IPS-20b (cell line): ENCODE measurements at regions not wholly inside any gene's neighbourhood (a gene's known extent, or its start where the extent isn't known, plus 50 kb on each side); places are given as distances from the start of the nearest gene placed in this dataset.

Source experiments
- H3K27ac ChIP-seq: one replicate; pipeline ENCODE4 v1.5.1; 2013; ENCODE audit warnings: low read length
- H3K27me3 ChIP-seq: 2 replicates; pipeline ENCODE4 v1.6.1; 2013; ENCODE audit warnings: mild to moderate bottlenecking, low read length, inconsistent platforms; ENCODE audit not compliant: insufficient read depth
- H3K36me3 ChIP-seq: 2 replicates; pipeline ENCODE4 v1.6.1; 2013; ENCODE audit warnings: low read depth, mild to moderate bottlenecking, inconsistent platforms, low read length, moderate library complexity; ENCODE audit not compliant: insufficient read depth
- H3K4me1 ChIP-seq: 2 replicates; pipeline ENCODE4 v1.6.1; 2013; ENCODE audit warnings: mild to moderate bottlenecking, control low read depth, inconsistent platforms, low read length, moderate library complexity; ENCODE audit not compliant: insufficient read depth
- H3K4me3 ChIP-seq: 2 replicates; pipeline ENCODE4 v1.5.1; 2013; ENCODE audit warnings: mild to moderate bottlenecking, low read length, inconsistent platforms
- H3K9ac ChIP-seq: 2 replicates; pipeline ENCODE4 v1.6.1; 2013; ENCODE audit warnings: low read depth, mild to moderate bottlenecking, inconsistent platforms, low read length, moderate library complexity
- H3K9me3 ChIP-seq: 2 replicates; pipeline ENCODE4 v1.6.1; 2013; ENCODE audit warnings: mild to moderate bottlenecking, low read depth, low read length, inconsistent platforms; ENCODE audit not compliant: insufficient read depth

GRCh38 chr14:29222006-29222405, 455.4 kb downstream of the FOXG1 start:
- Histone ChIP-seq H3K4me3 (no peak overlapping the region), H3K9ac (no peak overlapping the region), H3K27ac (no peak overlapping the region), H3K36me3 (no peaks in the 10 kb centered on the region), H3K9me3 (no peaks in the 10 kb centered on the region), H3K4me1 (no peaks in the 10 kb centered on the region), H3K27me3 (no peaks in the 10 kb centered on the region)

- no peaks in the 10 kb centered on the region for H3K27me3 ChIP-seq
- H3K27ac ChIP-seq, result no peak overlapping the region
- no peak overlapping the region for H3K4me3 ChIP-seq
- H3K36me3 ChIP-seq, result no peaks in the 10 kb centered on the region
- H3K9ac ChIP-seq, result no peak overlapping the region
- H3K4me1 ChIP-seq, result no peaks in the 10 kb centered on the region
- no peaks in the 10 kb centered on the region for H3K9me3 ChIP-seq
Observed at GRCh38 chr14:29222671-29223268, 456.2 kb downstream of the FOXG1 start.

- Histone ChIP-seq H3K9me3 (no peaks in the 10 kb centered on the region), H3K9ac (no peak overlapping the region), H3K27me3 (no peaks in the 10 kb centered on the region), H3K36me3 (no peaks in the 10 kb centered on the region), H3K4me3 (no peak overlapping the region), H3K27ac (no peak overlapping the region), H3K4me1 (no peaks in the 10 kb centered on the region)
Observed at GRCh38 chr14:29223947-29224346, 457.4 kb downstream of the FOXG1 start.

- Histone ChIP-seq H3K36me3 (no peaks in the 10 kb centered on the region), H3K9me3 (no peaks in the 10 kb centered on the region), H3K9ac (no peak overlapping the region), H3K27me3 (no peaks in the 10 kb centered on the region), H3K4me1 (no peaks in the 10 kb centered on the region), H3K4me3 (no peak overlapping the region), H3K27ac (no peak overlapping the region)
Observed at GRCh38 chr14:29227631-29228030, 461.0 kb downstream of the FOXG1 start.

GRCh38 chr14:29232153-29232552, 465.6 kb downstream of the FOXG1 start:
- no peak overlapping the region for H3K27ac ChIP-seq

GRCh38 chr14:29232711-29233110, 466.1 kb downstream of the FOXG1 start:
- H3K9me3 ChIP-seq, result no peaks in the 10 kb centered on the region
- no peak overlapping the region for H3K4me3 ChIP-seq
- no peaks in the 10 kb centered on the region for H3K4me1 ChIP-seq
- H3K9ac ChIP-seq, result no peak overlapping the region
- H3K36me3 ChIP-seq, result no peaks in the 10 kb centered on the region
- no peaks in the 10 kb centered on the region for H3K27me3 ChIP-seq
- no peak overlapping the region for H3K27ac ChIP-seq

More at GRCh38 chr14:29232153-29232552, 465.6 kb downstream of the FOXG1 start:
- no peaks in the 10 kb centered on the region for H3K9me3 ChIP-seq
- no peaks in the 10 kb centered on the region for H3K36me3 ChIP-seq
- H3K27me3 ChIP-seq, result no peaks in the 10 kb centered on the region
- no peaks in the 10 kb centered on the region for H3K4me1 ChIP-seq
- no peak overlapping the region for H3K4me3 ChIP-seq
- H3K9ac ChIP-seq, result no peak overlapping the region

- no peaks in the 10 kb centered on the region for H3K4me1 ChIP-seq
- no peaks in the 10 kb centered on the region for H3K36me3 ChIP-seq
- no peak overlapping the region for H3K27ac ChIP-seq
- no peaks in the 10 kb centered on the region for H3K9me3 ChIP-seq
- no peak overlapping the region for H3K9ac ChIP-seq
- no peaks in the 10 kb centered on the region; the same call in 1 of the 2 replicates for H3K27me3 ChIP-seq
- H3K4me3 ChIP-seq, result no peak overlapping the region
Observed at GRCh38 chr14:29233188-29233587, 466.6 kb downstream of the FOXG1 start.

- no peaks in the 10 kb centered on the region for H3K36me3 ChIP-seq
- peaks cover 3% of the 10 kb centered on the region; the same call in 1 of the 2 replicates for H3K27me3 ChIP-seq
- no peak overlapping the region for H3K9ac ChIP-seq
- H3K9me3 ChIP-seq, result no peaks in the 10 kb centered on the region
- H3K4me3 ChIP-seq, result no peak overlapping the region
- H3K27ac ChIP-seq, result no peak overlapping the region
- no peaks in the 10 kb centered on the region for H3K4me1 ChIP-seq
Observed at GRCh38 chr14:29235991-29236390, 469.4 kb downstream of the FOXG1 start.

GRCh38 chr14:29236401-29236800, 469.8 kb downstream of the FOXG1 start:
- Histone ChIP-seq H3K4me1 (no peaks in the 10 kb centered on the region), H3K27me3 (peaks cover 3% of the 10 kb centered on the region; the same call in 1 of the 2 replicates), H3K4me3 (no peak overlapping the region), H3K9me3 (no peaks in the 10 kb centered on the region), H3K9ac (no peak overlapping the region), H3K36me3 (no peaks in the 10 kb centered on the region), H3K27ac (no peak overlapping the region)

- peaks cover 3% of the 10 kb centered on the region; the same call in 1 of the 2 replicates for H3K27me3 ChIP-seq
- no peaks in the 10 kb centered on the region for H3K9me3 ChIP-seq
- no peak overlapping the region for H3K9ac ChIP-seq
- no peaks in the 10 kb centered on the region for H3K36me3 ChIP-seq
- no peak overlapping the region for H3K4me3 ChIP-seq
- H3K27ac ChIP-seq, result no peak overlapping the region
- H3K4me1 ChIP-seq, result no peaks in the 10 kb centered on the region
Observed at GRCh38 chr14:29236848-29237247, 470.3 kb downstream of the FOXG1 start.

GRCh38 chr14:29240066-29240465, 473.5 kb downstream of the FOXG1 start:
- H3K9me3 ChIP-seq, result no peaks in the 10 kb centered on the region
- no peak overlapping the region for H3K27ac ChIP-seq

More at GRCh38 chr14:29240066-29240465, 473.5 kb downstream of the FOXG1 start:
- no peak overlapping the region for H3K9ac ChIP-seq
- H3K4me1 ChIP-seq, result no peaks in the 10 kb centered on the region; the same call in 1 of the 2 replicates
- peaks cover 3% of the 10 kb centered on the region; the same call in 1 of the 2 replicates for H3K27me3 ChIP-seq
- no peaks in the 10 kb centered on the region for H3K36me3 ChIP-seq
- no peak overlapping the region for H3K4me3 ChIP-seq
